A673 (cell line): ENCODE measurements at regions not wholly inside any gene's neighbourhood (a gene's known extent, or its start where the extent isn't known, plus 50 kb on each side); places are given as distances from the start of the nearest gene placed in this dataset.

Experiments
- EZH2 ChIP-seq: fragments of 200-600 bp; sonication (generic); IDR thresholded peaks from 2 replicates; pipeline ENCODE4 v1.6.1; 2017; ENCODE audit warnings: borderline replicate concordance, low read depth, mild to moderate bottlenecking, mixed read lengths, antibody characterized with exemption, low read length; ENCODE audit not compliant: poor library complexity, severe bottlenecking
- TF ChIP-seq, protein P1 (sequence below): fragments of 300-800, 200-600 bp; sonication (generic); conservative IDR thresholded peaks from 2 replicates; pipeline ENCODE4 v1.5.1; 2017; ENCODE audit warnings: low read depth, mild to moderate bottlenecking, antibody characterized with exemption, low read length, moderate library complexity, mixed read lengths

DNA sequence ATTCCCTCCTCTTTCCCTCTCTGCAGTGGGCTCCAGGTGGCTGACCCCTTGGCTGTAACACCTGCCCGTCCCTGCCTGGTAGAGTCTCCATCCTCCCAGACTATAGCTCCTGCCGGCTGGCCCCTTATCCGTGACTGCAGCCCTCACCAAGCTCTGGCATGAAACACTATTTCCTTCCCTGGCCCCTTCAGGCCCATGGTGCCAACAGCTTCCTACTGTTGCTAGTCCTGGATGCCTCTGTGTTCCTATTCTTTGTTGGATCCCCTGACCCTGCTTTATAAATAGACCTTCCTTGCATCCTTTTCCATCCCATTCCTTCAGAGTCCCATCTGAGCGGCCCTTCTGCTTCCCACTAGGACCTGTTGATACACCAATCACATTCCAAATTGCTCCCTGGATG, 195.0 kb downstream of the ZNF326 start:
- TF ChIP-seq, protein P1, sequence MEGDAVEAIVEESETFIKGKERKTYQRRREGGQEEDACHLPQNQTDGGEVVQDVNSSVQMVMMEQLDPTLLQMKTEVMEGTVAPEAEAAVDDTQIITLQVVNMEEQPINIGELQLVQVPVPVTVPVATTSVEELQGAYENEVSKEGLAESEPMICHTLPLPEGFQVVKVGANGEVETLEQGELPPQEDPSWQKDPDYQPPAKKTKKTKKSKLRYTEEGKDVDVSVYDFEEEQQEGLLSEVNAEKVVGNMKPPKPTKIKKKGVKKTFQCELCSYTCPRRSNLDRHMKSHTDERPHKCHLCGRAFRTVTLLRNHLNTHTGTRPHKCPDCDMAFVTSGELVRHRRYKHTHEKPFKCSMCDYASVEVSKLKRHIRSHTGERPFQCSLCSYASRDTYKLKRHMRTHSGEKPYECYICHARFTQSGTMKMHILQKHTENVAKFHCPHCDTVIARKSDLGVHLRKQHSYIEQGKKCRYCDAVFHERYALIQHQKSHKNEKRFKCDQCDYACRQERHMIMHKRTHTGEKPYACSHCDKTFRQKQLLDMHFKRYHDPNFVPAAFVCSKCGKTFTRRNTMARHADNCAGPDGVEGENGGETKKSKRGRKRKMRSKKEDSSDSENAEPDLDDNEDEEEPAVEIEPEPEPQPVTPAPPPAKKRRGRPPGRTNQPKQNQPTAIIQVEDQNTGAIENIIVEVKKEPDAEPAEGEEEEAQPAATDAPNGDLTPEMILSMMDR = no peak
- TF ChIP-seq EZH2 = no peak
